Thymus (tissue), 11 donors: ENCODE measurements at regions not wholly inside any gene's neighbourhood (a gene's known extent, or its start where the extent isn't known, plus 50 kb on each side); places are given as distances from the start of the nearest gene placed in this dataset.

Experiments
- DNase-seq, 9 donors: peaks; one replicate each; pipeline ENCODE4 v3.0.0-alpha.2; 2013; ENCODE audit warnings: low spot score in 9 of 9, low read depth in 6 of 9, missing footprints in 1 of 9
- H3K27ac ChIP-seq, 2 donors: one replicate each; pipeline ENCODE4 v1.5.1; 2013; ENCODE audit warnings: control low read depth in 1 of 2, low read depth in 1 of 2, low read length in 1 of 2, mild to moderate bottlenecking in 1 of 2, moderate library complexity in 1 of 2
- H3K27me3 ChIP-seq, 2 donors: one replicate each; pipeline ENCODE4 v1.5.1; 2013; ENCODE audit warnings: low read length in 1 of 2; ENCODE audit not compliant: control insufficient read depth in 2 of 2, insufficient read depth in 1 of 2
- H3K36me3 ChIP-seq, 2 donors: one replicate each; pipeline ENCODE4 v1.5.1; 2013; ENCODE audit warnings: low read length in 1 of 2, mild to moderate bottlenecking in 1 of 2, moderate library complexity in 1 of 2; ENCODE audit not compliant: control insufficient read depth in 2 of 2, insufficient read depth in 2 of 2
- H3K4me1 ChIP-seq, 2 donors: one replicate each; pipeline ENCODE4 v1.5.1; 2013; ENCODE audit warnings: low read length in 2 of 2; ENCODE audit not compliant: control insufficient read depth in 2 of 2, insufficient read depth in 2 of 2
- H3K4me3 ChIP-seq, 2 donors: one replicate each; pipeline ENCODE4 v1.5.1; 2013; ENCODE audit warnings: low read length in 2 of 2, control low read depth in 1 of 2, mild to moderate bottlenecking in 1 of 2
- H3K9me3 ChIP-seq, 2 donors: one replicate each; pipeline ENCODE4 v1.5.1; 2013; ENCODE audit warnings: low read length in 1 of 2, mild to moderate bottlenecking in 1 of 2; ENCODE audit not compliant: control insufficient read depth in 2 of 2, insufficient read depth in 1 of 2
- WGBS: extraction: QIAGEN DNeasy Blood & Tissue Kit; methylation state at CpG from one replicate; pipeline ENCODE4 v1.1.7; 2013; 5-methylcytosine and 5-hydroxymethylcytosine counted together
- donor health status: healthy.

- Histone ChIP-seq H3K9me3 (no peaks in the 10 kb centered on the region), H3K4me1 (no peaks in the 10 kb centered on the region), H3K27me3 (no peaks in the 10 kb centered on the region), H3K4me3 (no peak overlapping the region), H3K27ac (no peak overlapping the region), H3K36me3 (no peaks in the 10 kb centered on the region)
- DNase-seq: no peak
Measured at GRCh38 chr5:96573513-96573894, 88.7 kb upstream of the CAST start.

GRCh38 chr5:96576876-96577275 is 85.3 kb upstream of the CAST start:
- no peaks in the 10 kb centered on the region for H3K4me1 ChIP-seq
- H3K36me3 ChIP-seq: no peaks in the 10 kb centered on the region
- DNase-seq: no peak
- no peak overlapping the region for H3K4me3 ChIP-seq
- H3K27me3 ChIP-seq: no peaks in the 10 kb centered on the region
- 97% methylated on average over 3 of the region's 3 CpGs for WGBS
- H3K9me3 ChIP-seq: no peaks in the 10 kb centered on the region
- no peak overlapping the region for H3K27ac ChIP-seq

DNA sequence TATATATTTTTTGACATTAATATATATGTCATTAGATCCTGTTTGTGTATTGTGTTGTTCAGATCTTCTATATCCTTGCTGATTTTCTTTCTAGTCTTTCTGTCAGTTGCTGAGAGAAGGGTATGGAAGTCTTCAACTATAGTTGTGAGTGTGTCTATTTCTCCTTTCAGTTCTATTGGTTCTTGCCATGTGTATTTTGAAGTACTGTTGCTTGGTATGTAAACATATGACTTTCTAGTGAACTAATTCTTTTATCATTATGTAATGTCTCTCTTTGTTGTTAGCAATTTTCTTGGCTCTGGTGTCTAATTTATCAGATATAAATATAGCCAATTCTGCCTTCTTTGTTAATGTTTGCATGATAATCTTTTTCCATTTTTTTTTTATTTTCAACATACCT is 84.3 kb upstream of the CAST start:
- Histone ChIP-seq H3K9me3 (no peaks in the 10 kb centered on the region), H3K27me3 (no peaks in the 10 kb centered on the region), H3K27ac (no peak overlapping the region), H3K36me3 (no peaks in the 10 kb centered on the region), H3K4me1 (no peaks in the 10 kb centered on the region), H3K4me3 (no peak overlapping the region)
- no peak for DNase-seq

GRCh38 chr5:96579711-96580110 is 82.5 kb upstream of the CAST start:
- over 99% methylated on average over 2 of the region's 2 CpGs for WGBS
- Histone ChIP-seq H3K9me3 (no peaks in the 10 kb centered on the region), H3K36me3 (no peaks in the 10 kb centered on the region), H3K27ac (no peak overlapping the region), H3K27me3 (peaks cover 0 to under 1% of the 10 kb centered on the region in 2 donors), H3K4me3 (no peak overlapping the region), H3K4me1 (no peaks in the 10 kb centered on the region)
- DNase-seq: no peak

- WGBS: 90% methylated on average over 11 of the region's 11 CpGs
- DNase-seq: no peak
- no peak overlapping the region for H3K27ac ChIP-seq
- H3K4me1 ChIP-seq: no peaks in the 10 kb centered on the region
- no peaks in the 10 kb centered on the region for H3K9me3 ChIP-seq
- no peaks in the 10 kb centered on the region for H3K36me3 ChIP-seq
- no peak overlapping the region for H3K4me3 ChIP-seq
- H3K27me3 ChIP-seq: peaks cover 0 to 3% of the 10 kb centered on the region in 2 donors
Measured at GRCh38 chr5:96582343-96582742, 79.8 kb upstream of the CAST start.

GRCh38 chr5:96584712-96585111 is 77.5 kb upstream of the CAST start:
- H3K27ac ChIP-seq: no peak overlapping the region
- H3K9me3 ChIP-seq: no peaks in the 10 kb centered on the region
- peaks cover 0 to 3% of the 10 kb centered on the region in 2 donors for H3K27me3 ChIP-seq
- no peaks in the 10 kb centered on the region for H3K36me3 ChIP-seq
- WGBS: 25% methylated on average over 6 of the region's 6 CpGs
- H3K4me1 ChIP-seq: no peaks in the 10 kb centered on the region
- no peak for DNase-seq
- H3K4me3 ChIP-seq: no peak overlapping the region

- no peak for DNase-seq
- peaks cover 0 to 3% of the 10 kb centered on the region in 2 donors for H3K27me3 ChIP-seq
- H3K4me1 ChIP-seq: no peaks in the 10 kb centered on the region
- no peak overlapping the region for H3K4me3 ChIP-seq
- H3K36me3 ChIP-seq: no peaks in the 10 kb centered on the region
- H3K9me3 ChIP-seq: no peaks in the 10 kb centered on the region
- H3K27ac ChIP-seq: no peak overlapping the region
- 99% methylated on average over 1 of the region's 1 CpG for WGBS
Measured at GRCh38 chr5:96588539-96588938, 73.6 kb upstream of the CAST start.

GRCh38 chr5:96590796-96591195 is 71.4 kb upstream of the CAST start:
- WGBS: 99% methylated on average over 2 of the region's 2 CpGs
- H3K4me1 ChIP-seq: no peaks in the 10 kb centered on the region
- H3K4me3 ChIP-seq: no peak overlapping the region
- no peak for DNase-seq
- no peaks in the 10 kb centered on the region for H3K36me3 ChIP-seq
- H3K27me3 ChIP-seq: no peaks in the 10 kb centered on the region
- H3K9me3 ChIP-seq: no peaks in the 10 kb centered on the region
- H3K27ac ChIP-seq: no peak overlapping the region

DNA sequence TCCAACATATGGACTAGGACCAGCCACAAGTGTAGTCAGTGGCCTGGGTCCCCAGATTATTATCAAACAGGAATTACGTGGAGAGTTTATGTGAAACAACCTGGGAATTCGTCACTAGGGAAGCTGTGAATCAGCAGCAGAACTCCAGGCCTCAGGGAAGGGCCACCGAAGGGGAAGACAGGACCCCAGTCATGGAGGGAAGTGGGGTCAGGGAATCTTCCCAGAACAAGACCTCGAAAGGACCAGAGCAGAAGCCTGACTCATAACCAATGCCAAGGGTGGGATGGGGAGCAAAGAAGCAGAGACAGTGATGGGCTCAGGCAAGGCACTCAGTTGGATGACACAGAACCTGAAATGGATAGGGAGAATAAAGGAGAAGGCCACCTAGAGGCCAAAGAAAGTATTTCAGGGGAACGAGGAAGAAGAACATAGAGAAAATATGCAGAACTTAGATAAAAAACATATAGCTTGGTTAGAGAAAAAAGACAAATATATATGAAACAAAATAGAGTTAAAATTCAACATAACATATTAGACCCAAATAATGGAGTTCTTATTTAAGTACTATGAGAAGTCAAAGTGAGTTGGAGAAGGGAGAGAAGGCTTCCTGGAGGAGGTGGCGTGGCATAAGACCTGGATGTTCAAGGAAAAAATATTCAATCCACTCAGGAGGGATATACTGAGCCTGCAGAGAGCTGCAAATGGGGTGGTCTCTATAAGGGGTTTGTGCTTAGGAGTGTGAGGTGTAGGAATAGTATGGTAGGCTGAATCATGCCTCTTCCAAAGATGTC is 66.7 kb upstream of the CAST start:
- no peak overlapping the region for H3K27ac ChIP-seq
- H3K4me3 ChIP-seq: no peak overlapping the region
- no peaks in the 10 kb centered on the region for H3K36me3 ChIP-seq
- WGBS: 94% methylated on average over 6 of the region's 6 CpGs
- no peaks in the 10 kb centered on the region for H3K27me3 ChIP-seq
- DNase-seq: peak in 2 of 9 donors; percentile 12 to 24
- H3K4me1 ChIP-seq: no peaks in the 10 kb centered on the region
- no peaks in the 10 kb centered on the region for H3K9me3 ChIP-seq
